ENCODE measurements at regions not wholly inside any gene's neighbourhood (a gene's known extent, or its start where the extent isn't known, plus 50 kb on each side); places are given as distances from the start of the nearest gene placed in this dataset.
A peak's percentile ranks its signal among the peaks of the same experiment; 100 is the strongest.

DNA sequence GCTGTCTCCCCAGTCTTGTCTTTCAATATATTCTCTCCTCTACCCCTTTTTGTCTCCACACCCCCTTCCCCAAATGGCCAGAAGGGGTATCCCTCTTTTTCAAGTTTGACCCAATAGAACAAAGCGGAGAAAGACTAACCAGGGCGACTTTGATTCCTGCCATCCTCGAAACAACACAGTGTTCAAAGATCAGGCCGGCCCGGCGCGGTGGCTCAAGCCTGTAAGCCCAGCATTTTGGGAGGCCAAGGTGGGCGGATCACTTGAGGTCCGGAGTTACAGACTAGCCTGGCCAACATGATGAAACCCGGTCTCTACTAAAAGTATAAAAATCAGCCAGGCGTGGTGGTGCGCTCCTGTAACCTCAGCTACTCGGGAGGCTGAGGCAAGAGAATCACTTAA is 77.0 kb upstream of the IFNAR2 start:
- WGBS, 2 experiments: 89 to 96% methylated on average over 13 of the region's 13 CpGs
- Histone ChIP-seq H3K27ac (ENCODE audit: insufficient read depth, low read depth, low read length, poor library complexity, severe bottlenecking) (no peak overlapping the region), H3K36me3 (ENCODE audit: control insufficient read depth, insufficient read depth, low read length) (no peaks in the 10 kb centered on the region), H3K27me3 (ENCODE audit: control insufficient read depth, insufficient read depth, low read length, poor library complexity, severe bottlenecking) (no peaks in the 10 kb centered on the region), H3K4me1 (ENCODE audit: control insufficient read depth, insufficient read depth, low read length) (no peaks in the 10 kb centered on the region), H3K4me3 (ENCODE audit: insufficient read depth, low read depth, low read length) (no peak overlapping the region), H3K9me3 (ENCODE audit: control insufficient read depth, low read length) (no peaks in the 10 kb centered on the region)

DNA sequence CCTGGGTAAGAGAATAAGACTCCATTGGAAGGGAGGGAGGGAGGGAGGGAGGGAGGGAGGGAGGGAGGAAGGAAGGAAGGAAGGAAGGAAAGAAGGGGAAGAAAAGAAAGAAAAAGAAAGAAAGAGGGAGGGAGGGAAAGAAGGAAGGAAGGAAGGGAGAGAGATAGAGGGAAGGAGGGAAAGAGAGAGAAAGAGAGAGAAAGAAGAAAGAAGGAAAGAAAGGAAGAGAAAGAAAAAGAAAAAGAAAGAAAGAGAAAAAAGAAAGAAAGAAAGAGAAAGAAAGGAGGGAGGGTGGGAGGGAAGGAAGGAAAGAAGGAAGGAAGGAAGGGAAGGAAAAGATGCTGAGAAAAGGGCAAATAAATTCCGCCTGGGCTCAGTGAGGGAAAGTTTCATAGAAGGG is 74.7 kb upstream of the IFNAR2 start:
- Histone ChIP-seq H3K27ac (ENCODE audit: insufficient read depth, low read depth, low read length, poor library complexity, severe bottlenecking) (no peak overlapping the region), H3K27me3 (ENCODE audit: control insufficient read depth, insufficient read depth, low read length, poor library complexity, severe bottlenecking) (no peaks in the 10 kb centered on the region), H3K4me1 (ENCODE audit: control insufficient read depth, insufficient read depth, low read length) (no peaks in the 10 kb centered on the region), H3K9me3 (ENCODE audit: control insufficient read depth, low read length) (no peaks in the 10 kb centered on the region), H3K4me3 (ENCODE audit: insufficient read depth, low read depth, low read length) (no peak overlapping the region), H3K36me3 (ENCODE audit: control insufficient read depth, insufficient read depth, low read length) (no peaks in the 10 kb centered on the region)
- WGBS, 2 experiments: 80 to 87% methylated on average over 1 of the region's 1 CpG

DNA sequence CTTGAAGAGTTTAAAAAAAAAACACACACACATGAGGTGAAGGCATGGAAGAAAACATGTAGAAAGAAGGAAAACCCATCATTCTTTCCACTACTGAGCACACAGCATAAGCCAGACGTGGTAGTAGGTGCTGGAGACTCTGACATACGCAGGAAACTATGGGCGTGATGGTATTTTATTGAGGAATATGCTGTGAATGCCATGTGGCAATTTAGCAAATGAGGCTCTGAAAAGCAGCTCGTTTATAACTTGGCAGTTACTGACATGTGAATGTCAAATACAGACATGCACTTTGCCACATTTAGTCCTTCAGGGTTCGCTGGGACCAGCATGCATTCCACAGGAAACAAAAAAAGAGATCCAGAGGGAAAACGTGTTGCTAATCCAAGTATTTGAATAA is 74.3 kb upstream of the IFNAR2 start:
- no peaks in the 10 kb centered on the region for H3K27me3 ChIP-seq (ENCODE audit: control insufficient read depth, insufficient read depth, low read length, poor library complexity, severe bottlenecking)
- no peaks in the 10 kb centered on the region for H3K4me1 ChIP-seq (ENCODE audit: control insufficient read depth, insufficient read depth, low read length)
- no peaks in the 10 kb centered on the region for H3K36me3 ChIP-seq (ENCODE audit: control insufficient read depth, insufficient read depth, low read length)
- H3K9me3 ChIP-seq (ENCODE audit: control insufficient read depth, low read length): no peaks in the 10 kb centered on the region
- 76 to 80% methylated on average over 6 of the region's 6 CpGs for WGBS, 2 experiments
- H3K27ac ChIP-seq (ENCODE audit: insufficient read depth, low read depth, low read length, poor library complexity, severe bottlenecking): no peak overlapping the region
- H3K4me3 ChIP-seq (ENCODE audit: insufficient read depth, low read depth, low read length): no peak overlapping the region

DNA sequence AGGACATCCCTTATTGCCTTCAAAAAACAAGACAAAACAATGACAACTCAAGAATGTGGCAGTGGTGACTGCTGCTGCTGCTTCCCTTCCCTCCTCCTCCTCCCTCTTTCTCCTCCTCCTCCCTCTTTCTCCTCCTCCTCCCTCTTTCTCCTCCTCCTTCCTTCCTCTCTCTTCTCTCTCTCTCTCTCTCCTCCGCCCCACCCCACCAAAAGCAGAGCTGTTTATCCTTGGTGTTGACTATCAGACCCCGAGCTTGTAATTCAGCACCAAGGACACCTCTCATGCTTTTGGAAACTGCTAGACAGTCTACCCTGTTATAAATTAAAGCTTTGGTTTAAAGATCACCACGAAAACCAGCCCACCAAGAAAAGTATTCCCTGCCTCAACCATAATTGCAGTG is 72.4 kb upstream of the IFNAR2 start:
- Histone ChIP-seq H3K36me3 (ENCODE audit: control insufficient read depth, insufficient read depth, low read length) (no peaks in the 10 kb centered on the region), H3K4me3 (ENCODE audit: insufficient read depth, low read depth, low read length) (no peak overlapping the region), H3K27me3 (ENCODE audit: control insufficient read depth, insufficient read depth, low read length, poor library complexity, severe bottlenecking) (no peaks in the 10 kb centered on the region), H3K9me3 (ENCODE audit: control insufficient read depth, low read length) (no peaks in the 10 kb centered on the region), H3K4me1 (ENCODE audit: control insufficient read depth, insufficient read depth, low read length) (no peaks in the 10 kb centered on the region), H3K27ac (ENCODE audit: insufficient read depth, low read depth, low read length, poor library complexity, severe bottlenecking) (no peak overlapping the region)
- 20 to 27% methylated on average over 2 to 3 of the region's 3 CpGs for WGBS, 2 experiments

DNA sequence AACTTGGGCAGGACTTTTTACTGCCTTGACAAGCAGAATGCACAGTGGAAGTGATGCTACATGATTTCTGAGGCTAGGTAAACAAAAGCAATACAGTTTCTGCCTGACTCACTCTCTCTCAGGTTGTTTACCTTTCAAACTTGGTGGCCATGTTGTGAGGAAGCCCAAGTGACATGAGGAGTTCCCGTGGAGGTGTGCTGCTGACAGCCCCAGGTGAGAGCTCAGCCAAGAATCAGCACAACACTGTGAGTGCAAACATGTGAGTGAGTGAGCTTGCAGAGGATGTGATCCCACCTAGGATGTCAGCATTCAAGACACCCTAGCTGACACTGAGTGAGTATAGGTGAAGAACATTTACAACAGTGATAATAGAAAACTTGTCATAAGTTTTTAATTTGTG is 71.1 kb upstream of the IFNAR2 start:
- H3K4me3 ChIP-seq (ENCODE audit: insufficient read depth, low read depth, low read length): no peak overlapping the region
- H3K36me3 ChIP-seq (ENCODE audit: control insufficient read depth, insufficient read depth, low read length): no peaks in the 10 kb centered on the region
- H3K27ac ChIP-seq (ENCODE audit: insufficient read depth, low read depth, low read length, poor library complexity, severe bottlenecking): no peak overlapping the region
- WGBS, 2 experiments: 83 to 87% methylated on average over 1 of the region's 1 CpG
- H3K27me3 ChIP-seq (ENCODE audit: control insufficient read depth, insufficient read depth, low read length, poor library complexity, severe bottlenecking): no peaks in the 10 kb centered on the region
- no peaks in the 10 kb centered on the region for H3K9me3 ChIP-seq (ENCODE audit: control insufficient read depth, low read length)
- H3K4me1 ChIP-seq (ENCODE audit: control insufficient read depth, insufficient read depth, low read length): peaks cover 6% of the 10 kb centered on the region

DNA sequence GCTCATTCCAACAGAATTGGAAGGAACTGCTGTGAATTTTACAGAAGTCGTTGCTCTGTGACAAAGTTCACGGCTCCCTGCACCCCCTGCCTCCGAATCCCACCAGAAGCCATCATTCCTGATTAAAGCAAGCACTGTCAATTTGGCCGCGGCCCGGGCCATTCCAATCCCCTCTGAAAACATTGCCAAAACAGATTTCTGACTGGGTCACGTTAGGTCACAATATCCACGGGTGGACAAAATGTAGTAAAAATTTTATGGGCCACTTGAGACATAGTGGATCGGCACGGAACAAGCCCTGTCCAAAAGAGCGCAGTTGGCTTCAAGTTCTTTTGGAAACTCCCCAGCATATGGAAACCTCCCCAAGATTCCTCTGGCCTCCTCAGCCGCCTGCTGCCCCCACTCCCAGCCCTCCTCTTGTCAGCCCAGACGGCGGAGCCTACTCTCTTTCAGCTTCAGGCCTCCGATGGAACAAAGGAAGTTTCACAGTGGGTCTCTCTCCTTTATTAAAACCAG is 67.2 kb upstream of the IFNAR2 start:
- no peak overlapping the region for H3K4me3 ChIP-seq (ENCODE audit: insufficient read depth, low read depth, low read length)
- H3K9me3 ChIP-seq (ENCODE audit: control insufficient read depth, low read length): no peaks in the 10 kb centered on the region
- H3K27me3 ChIP-seq (ENCODE audit: control insufficient read depth, insufficient read depth, low read length, poor library complexity, severe bottlenecking): no peaks in the 10 kb centered on the region
- 30 to 32% methylated on average over 15 of the region's 15 CpGs for WGBS, 2 experiments
- peaks cover 10% of the 10 kb centered on the region for H3K4me1 ChIP-seq (ENCODE audit: control insufficient read depth, insufficient read depth, low read length)
- no peaks in the 10 kb centered on the region for H3K36me3 ChIP-seq (ENCODE audit: control insufficient read depth, insufficient read depth, low read length)
- peak overlapping the region; percentile 74 for H3K27ac ChIP-seq (ENCODE audit: insufficient read depth, low read depth, low read length, poor library complexity, severe bottlenecking)

DNA sequence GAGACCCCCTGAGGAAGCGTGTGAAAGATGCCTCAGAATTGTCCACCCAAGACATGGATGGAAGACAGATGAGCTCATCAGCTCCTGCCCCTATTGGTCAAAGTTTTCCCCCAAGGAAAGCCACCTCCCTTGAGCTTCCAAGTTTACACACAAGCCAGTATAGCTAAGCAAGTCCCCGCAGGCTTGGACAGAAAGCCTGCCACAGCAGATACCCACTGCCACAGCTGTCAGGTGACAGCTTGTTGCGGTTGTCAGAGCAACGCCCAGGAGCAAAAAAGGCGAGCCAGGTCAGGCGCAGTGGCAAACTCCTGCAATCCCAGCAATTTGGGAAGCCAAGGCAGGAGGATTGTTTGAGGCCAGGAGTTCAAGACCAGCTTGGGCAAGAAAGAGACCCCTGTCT is 60.9 kb upstream of the IFNAR2 start:
- no peak overlapping the region for H3K4me3 ChIP-seq (ENCODE audit: insufficient read depth, low read depth, low read length)
- H3K27ac ChIP-seq (ENCODE audit: insufficient read depth, low read depth, low read length, poor library complexity, severe bottlenecking): no peak overlapping the region
- no peaks in the 10 kb centered on the region for H3K36me3 ChIP-seq (ENCODE audit: control insufficient read depth, insufficient read depth, low read length)
- 94 to 96% methylated on average over 6 of the region's 6 CpGs for WGBS, 2 experiments
- no peaks in the 10 kb centered on the region for H3K27me3 ChIP-seq (ENCODE audit: control insufficient read depth, insufficient read depth, low read length, poor library complexity, severe bottlenecking)
- H3K4me1 ChIP-seq (ENCODE audit: control insufficient read depth, insufficient read depth, low read length): peaks cover 7% of the 10 kb centered on the region
- no peaks in the 10 kb centered on the region for H3K9me3 ChIP-seq (ENCODE audit: control insufficient read depth, low read length)

DNA sequence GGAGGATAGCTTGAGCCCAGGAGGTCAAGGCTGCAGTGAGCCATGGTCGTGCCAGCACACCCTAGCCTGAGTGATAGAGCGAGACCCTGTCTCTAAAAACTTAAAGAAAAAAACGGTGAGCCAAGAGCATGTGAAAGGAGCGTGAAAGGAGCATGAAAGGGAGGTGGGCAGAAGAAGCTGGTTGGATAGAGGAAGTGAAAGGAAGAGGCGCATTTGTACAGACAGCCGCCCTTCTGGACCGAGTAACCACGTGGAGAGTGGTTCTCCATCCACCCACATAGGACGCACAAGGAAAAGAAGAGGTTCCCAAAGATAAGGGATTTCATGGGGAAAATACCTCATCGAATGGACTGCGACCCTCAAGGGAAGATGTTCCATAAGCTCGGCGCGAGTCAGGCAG is 60.4 kb upstream of the IFNAR2 start:
- Histone ChIP-seq H3K27me3 (ENCODE audit: control insufficient read depth, insufficient read depth, low read length, poor library complexity, severe bottlenecking) (no peaks in the 10 kb centered on the region), H3K36me3 (ENCODE audit: control insufficient read depth, insufficient read depth, low read length) (no peaks in the 10 kb centered on the region), H3K4me3 (ENCODE audit: insufficient read depth, low read depth, low read length) (no peak overlapping the region), H3K9me3 (ENCODE audit: control insufficient read depth, low read length) (no peaks in the 10 kb centered on the region), H3K27ac (ENCODE audit: insufficient read depth, low read depth, low read length, poor library complexity, severe bottlenecking) (no peak overlapping the region), H3K4me1 (ENCODE audit: control insufficient read depth, insufficient read depth, low read length) (peaks cover 4% of the 10 kb centered on the region)
- 91 to 93% methylated on average over 14 of the region's 14 CpGs for WGBS, 2 experiments

DNA sequence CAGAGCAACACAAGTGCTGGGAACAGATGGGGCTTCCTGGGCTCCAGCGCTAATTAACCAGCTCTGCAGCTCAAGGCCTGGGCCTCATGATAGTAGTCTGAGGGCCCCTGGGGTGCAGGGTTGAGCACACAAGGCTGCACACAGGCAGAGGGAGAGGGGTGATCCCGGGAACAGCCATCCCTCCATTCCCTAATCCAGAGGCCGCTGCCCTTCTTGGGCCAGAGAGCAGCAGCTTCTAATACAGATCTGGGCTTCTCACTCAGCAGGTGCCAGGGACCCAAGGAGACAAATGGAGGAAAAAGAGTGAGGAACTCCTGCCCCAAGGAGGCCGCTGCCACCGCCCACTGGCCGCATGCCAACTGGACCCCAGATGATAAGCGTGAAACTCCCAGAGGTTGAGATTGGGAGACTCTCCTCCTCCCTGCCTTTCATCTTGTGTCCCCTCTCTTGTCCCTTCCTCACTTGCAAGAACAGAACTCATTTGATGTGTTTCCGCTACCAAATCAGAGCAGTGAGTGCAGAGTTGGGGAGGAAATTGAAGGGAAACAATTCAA is 58.0 kb upstream of the IFNAR2 start:
- H3K27me3 ChIP-seq (ENCODE audit: control insufficient read depth, insufficient read depth, low read length, poor library complexity, severe bottlenecking): no peaks in the 10 kb centered on the region
- WGBS, 2 experiments: 76 to 77% methylated on average over 8 of the region's 8 CpGs
- no peaks in the 10 kb centered on the region for H3K9me3 ChIP-seq (ENCODE audit: control insufficient read depth, low read length)
- H3K27ac ChIP-seq (ENCODE audit: insufficient read depth, low read depth, low read length, poor library complexity, severe bottlenecking): no peak overlapping the region
- no peak overlapping the region for H3K4me3 ChIP-seq (ENCODE audit: insufficient read depth, low read depth, low read length)
- H3K4me1 ChIP-seq (ENCODE audit: control insufficient read depth, insufficient read depth, low read length): peaks cover 4% of the 10 kb centered on the region
- H3K36me3 ChIP-seq (ENCODE audit: control insufficient read depth, insufficient read depth, low read length): no peaks in the 10 kb centered on the region

DNA sequence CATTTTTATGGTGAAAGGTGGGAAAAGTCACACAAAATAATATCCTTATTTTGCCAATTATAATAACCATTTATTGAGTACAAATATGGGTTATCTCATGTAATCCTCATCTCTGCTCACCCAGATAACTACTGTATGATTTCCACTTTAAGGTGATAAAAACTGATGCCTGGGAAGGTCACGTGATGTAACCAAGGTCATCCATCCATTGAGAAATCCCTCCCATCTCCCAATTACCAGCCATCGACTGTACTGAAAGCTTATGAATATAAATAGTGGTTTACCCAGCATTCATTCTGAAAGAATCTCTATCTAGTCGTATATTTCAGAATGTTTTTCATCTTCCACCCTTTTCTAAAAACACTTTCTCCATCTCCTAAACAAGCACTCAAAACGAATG is 55.0 kb upstream of the IFNAR2 start:
- H3K4me1 ChIP-seq (ENCODE audit: control insufficient read depth, insufficient read depth, low read length): peaks cover 4% of the 10 kb centered on the region
- no peaks in the 10 kb centered on the region for H3K27me3 ChIP-seq (ENCODE audit: control insufficient read depth, insufficient read depth, low read length, poor library complexity, severe bottlenecking)
- 83 to 91% methylated on average over 3 to 4 of the region's 4 CpGs for WGBS, 2 experiments
- H3K27ac ChIP-seq (ENCODE audit: insufficient read depth, low read depth, low read length, poor library complexity, severe bottlenecking): no peak overlapping the region
- H3K9me3 ChIP-seq (ENCODE audit: control insufficient read depth, low read length): no peaks in the 10 kb centered on the region
- H3K36me3 ChIP-seq (ENCODE audit: control insufficient read depth, insufficient read depth, low read length): no peaks in the 10 kb centered on the region
- no peak overlapping the region for H3K4me3 ChIP-seq (ENCODE audit: insufficient read depth, low read depth, low read length)
